GM12892 (cell line): ENCODE measurements at regions not wholly inside any gene's neighbourhood (a gene's known extent, or its start where the extent isn't known, plus 50 kb on each side); places are given as distances from the start of the nearest gene placed in this dataset.

Experiments used
- POLR2A ChIP-seq: IDR thresholded peaks from 2 replicates; pipeline ENCODE4 v1.6.1; 2011; ENCODE audit warnings: low read depth, low read length, control low read depth
- POLR2AphosphoS5 ChIP-seq: IDR thresholded peaks from 2 replicates; pipeline ENCODE4 v1.6.1; 2011; ENCODE audit warnings: low read depth, low read length, control low read depth
- TAF1 ChIP-seq: IDR thresholded peaks from 2 replicates; pipeline ENCODE4 v1.6.1; 2011; ENCODE audit warnings: low read depth, mild to moderate bottlenecking, control low read depth, low read length, borderline replicate concordance

- no peak for TF ChIP-seq TAF1
- no peak for TF ChIP-seq POLR2A
- TF ChIP-seq POLR2AphosphoS5 = no peak
Observed at GRCh38 chr5:167425161-167425560, 866.3 kb upstream of the WWC1 start.
